PC-9 (cell line): ENCODE measurements at regions not wholly inside any gene's neighbourhood (a gene's known extent, or its start where the extent isn't known, plus 50 kb on each side); places are given as distances from the start of the nearest gene placed in this dataset.

Source experiments
- BruUV-seq: library from RNA; stranded (reverse); fragments of 400-500 nt; replicated peaks from 2 replicates; lab custom pipeline; 2021; lab: Mats Ljungman, UMichigan
- CTCF ChIA-PET: fragments of 300-600 bp; sonication (Branson Sonifier 250); formaldehyde crosslinking; loops from one replicate; lab custom pipeline; 2022; ENCODE audit warnings: antibody characterized with exemption; lab: Charles Lee
- POLR2A ChIA-PET: fragments of 300-600 bp; sonication (Branson Sonifier 250); formaldehyde crosslinking; loops from one replicate; lab custom pipeline; 2022; ENCODE audit warnings: antibody characterized with exemption; ENCODE audit not compliant: unreplicated experiment; lab: Charles Lee
- DNase-seq, 2 experiments: peaks; one replicate each; pipeline versions ENCODE4 v3.0.0 to v3.0.0-alpha.2; 2015 to 2022; ENCODE audit warnings: mixed read lengths in 1 of 2
- H2AFZ ChIP-seq: fragments of 200-600 bp; sonication (generic); 2 replicates; pipeline ENCODE4 v1.8.1; 2017; ENCODE audit warnings: antibody characterized with exemption
- H3F3A ChIP-seq: fragments of 200-600 bp; sonication (generic); 2 replicates; pipeline ENCODE4 v1.8.1; 2017; ENCODE audit warnings: antibody characterized with exemption, mild to moderate bottlenecking, low read depth; ENCODE audit not compliant: insufficient read depth
- H3K27ac ChIP-seq: fragments of 200-600 bp; sonication (generic); 2 replicates; pipeline ENCODE4 v1.6.1; 2016; ENCODE audit warnings: mixed run types
- H3K27me3 ChIP-seq: fragments of 200-600 bp; sonication (generic); 2 replicates; pipeline ENCODE4 v1.6.1; 2016; ENCODE audit warnings: low read depth, mixed run types; ENCODE audit not compliant: insufficient read depth
- H3K36me3 ChIP-seq: fragments of 200-600 bp; sonication (generic); 2 replicates; pipeline ENCODE4 v1.6.1; 2016; ENCODE audit warnings: low read depth, mixed run types
- H3K4me1 ChIP-seq: fragments of 200-600 bp; sonication (generic); replicated peaks from 2 replicates; pipeline ENCODE4 v1.6.1; 2016; ENCODE audit warnings: mixed run types; ENCODE audit not compliant: insufficient read depth
- H3K4me2 ChIP-seq: fragments of 200-600 bp; sonication (generic); 2 replicates; pipeline ENCODE4 v1.6.1; 2017; ENCODE audit warnings: mixed run types
- H3K4me3 ChIP-seq: fragments of 200-600 bp; sonication (generic); 2 replicates; pipeline ENCODE4 v1.6.1; 2016; ENCODE audit warnings: mixed run types
- H3K79me2 ChIP-seq: fragments of 200-600 bp; sonication (generic); 2 replicates; pipeline ENCODE4 v1.6.1; 2017; ENCODE audit warnings: low read depth, mixed run types
- H3K9me2 ChIP-seq: fragments of 200-600 bp; sonication (generic); 2 replicates; pipeline ENCODE4 v1.8.1; 2017; ENCODE audit warnings: mild to moderate bottlenecking; ENCODE audit not compliant: insufficient read depth
- H3K9me3 ChIP-seq: fragments of 200-600 bp; sonication (generic); 2 replicates; pipeline ENCODE4 v1.8.1; 2016; ENCODE audit warnings: low read depth; ENCODE audit not compliant: insufficient read depth
- H4K20me1 ChIP-seq: fragments of 200-600 bp; sonication (generic); 2 replicates; pipeline ENCODE4 v1.8.1; 2017; ENCODE audit not compliant: insufficient read depth
- EZH2 ChIP-seq: fragments of 200-600 bp; sonication (generic); IDR thresholded peaks from 2 replicates; pipeline ENCODE4 v1.8.0; 2017; ENCODE audit warnings: antibody characterized with exemption, low read depth
- intact Hi-C: fragments of 100-400 bp; cut with micrococcal nuclease; formaldehyde crosslinking; loops from one replicate; pipeline ENCODE4 v1.10.0; 2022; ENCODE audit not compliant: unreplicated experiment
- TF ChIP-seq, protein P1 (sequence below): fragments of 200-600 bp; sonication (generic); conservative IDR thresholded peaks from 2 replicates; pipeline ENCODE4 v1.6.1; 2017; ENCODE audit warnings: mixed run types, antibody characterized with exemption, mild to moderate bottlenecking, moderate library complexity

DNA sequence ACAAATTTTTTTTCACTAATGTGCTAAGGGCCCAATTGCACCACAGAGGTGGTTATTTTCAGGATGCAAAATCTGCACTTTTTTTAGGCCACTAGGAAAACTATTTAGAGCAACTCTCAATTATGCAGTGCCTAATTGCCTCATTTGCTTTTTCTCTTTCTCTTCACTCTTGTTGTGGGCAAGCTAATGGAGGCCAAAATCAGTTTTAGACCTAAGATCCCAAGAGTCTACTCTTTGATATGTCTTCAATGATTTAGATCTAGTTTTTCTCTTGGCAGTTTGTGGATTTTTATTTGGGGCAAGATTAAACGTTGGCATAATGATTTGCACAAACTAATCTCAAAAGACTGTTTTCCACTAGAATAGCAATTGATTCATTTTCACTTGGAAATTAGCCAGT is 1996.9 kb downstream of the LRRC4C start:
- CTCF ChIA-PET = no interaction called here

DNA sequence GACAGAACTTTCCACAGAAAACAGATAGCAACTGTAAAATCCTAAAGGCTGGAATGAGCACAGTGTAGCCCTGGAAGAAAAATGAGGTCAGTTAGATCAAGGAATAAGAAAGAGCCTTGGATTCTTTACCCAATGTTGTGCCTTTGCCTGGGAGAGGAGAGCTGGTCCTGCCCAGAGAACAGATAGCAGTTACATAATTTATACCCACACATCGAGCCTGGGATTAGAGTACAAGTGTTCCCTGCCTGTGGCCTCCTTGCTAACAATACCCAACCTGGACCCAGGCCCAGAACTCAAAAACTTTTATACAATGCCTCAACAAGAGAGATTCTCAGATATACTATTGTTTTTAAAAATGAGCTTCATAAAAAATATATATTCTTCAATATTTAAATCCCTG is 1998.4 kb downstream of the LRRC4C start:
- no TSS peak for BruUV-seq
- Histone ChIP-seq H3F3A (no peaks in the 10 kb centered on the region), H3K4me1 (no peaks in the 10 kb centered on the region), H2AFZ (no peak overlapping the region), H3K9me2 (no peaks in the 10 kb centered on the region), H3K27ac (no peak overlapping the region), H3K4me2 (no peak overlapping the region), H3K4me3 (no peak overlapping the region), H4K20me1 (no peaks in the 10 kb centered on the region), H3K9me3 (no peaks in the 10 kb centered on the region), H3K36me3 (no peaks in the 10 kb centered on the region), H3K79me2 (no peaks in the 10 kb centered on the region), H3K27me3 (no peaks in the 10 kb centered on the region)
- POLR2A ChIA-PET = no interaction called here
- DNase-seq = no peak
- CTCF ChIA-PET = no interaction called here
- TF ChIP-seq EZH2 = no peak
- TF ChIP-seq, protein P1, sequence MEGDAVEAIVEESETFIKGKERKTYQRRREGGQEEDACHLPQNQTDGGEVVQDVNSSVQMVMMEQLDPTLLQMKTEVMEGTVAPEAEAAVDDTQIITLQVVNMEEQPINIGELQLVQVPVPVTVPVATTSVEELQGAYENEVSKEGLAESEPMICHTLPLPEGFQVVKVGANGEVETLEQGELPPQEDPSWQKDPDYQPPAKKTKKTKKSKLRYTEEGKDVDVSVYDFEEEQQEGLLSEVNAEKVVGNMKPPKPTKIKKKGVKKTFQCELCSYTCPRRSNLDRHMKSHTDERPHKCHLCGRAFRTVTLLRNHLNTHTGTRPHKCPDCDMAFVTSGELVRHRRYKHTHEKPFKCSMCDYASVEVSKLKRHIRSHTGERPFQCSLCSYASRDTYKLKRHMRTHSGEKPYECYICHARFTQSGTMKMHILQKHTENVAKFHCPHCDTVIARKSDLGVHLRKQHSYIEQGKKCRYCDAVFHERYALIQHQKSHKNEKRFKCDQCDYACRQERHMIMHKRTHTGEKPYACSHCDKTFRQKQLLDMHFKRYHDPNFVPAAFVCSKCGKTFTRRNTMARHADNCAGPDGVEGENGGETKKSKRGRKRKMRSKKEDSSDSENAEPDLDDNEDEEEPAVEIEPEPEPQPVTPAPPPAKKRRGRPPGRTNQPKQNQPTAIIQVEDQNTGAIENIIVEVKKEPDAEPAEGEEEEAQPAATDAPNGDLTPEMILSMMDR = no peak
- intact Hi-C loops = no loop called here

More for the DNA sequence above, 1996.9 kb downstream of the LRRC4C start:
- TF ChIP-seq, protein P1 = no peak
- TF ChIP-seq EZH2 = no peak
- Histone ChIP-seq H3K4me3 (no peak overlapping the region), H3K36me3 (no peaks in the 10 kb centered on the region), H3K9me2 (no peaks in the 10 kb centered on the region), H3F3A (no peaks in the 10 kb centered on the region), H3K27me3 (no peaks in the 10 kb centered on the region), H3K27ac (no peak overlapping the region), H3K9me3 (no peaks in the 10 kb centered on the region), H3K4me2 (no peak overlapping the region), H3K79me2 (no peaks in the 10 kb centered on the region), H2AFZ (no peak overlapping the region), H4K20me1 (no peaks in the 10 kb centered on the region), H3K4me1 (no peaks in the 10 kb centered on the region)
- intact Hi-C loops = no loop called here
- no peak for DNase-seq
- POLR2A ChIA-PET = no interaction called here
- BruUV-seq = no TSS peak

DNA sequence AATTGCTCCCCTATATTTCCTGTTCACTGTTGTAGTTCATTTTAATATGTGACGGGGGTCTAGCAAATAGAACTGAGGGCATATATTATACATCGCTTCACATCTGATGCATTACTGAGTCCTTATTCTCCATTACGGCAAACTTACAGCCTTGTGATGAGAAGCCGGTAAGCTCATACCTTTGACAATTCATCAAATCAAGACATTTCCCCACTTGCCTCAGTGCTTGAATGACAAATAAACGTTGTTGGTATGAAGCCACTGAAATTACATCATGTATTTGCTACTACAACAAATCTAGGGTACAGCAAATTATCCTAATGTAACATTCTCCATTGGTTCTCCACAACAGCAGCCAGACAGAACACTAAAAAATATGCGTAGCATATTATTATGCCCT is 1999.8 kb downstream of the LRRC4C start:
- CTCF ChIA-PET = no interaction called here
- H3K9me3 ChIP-seq = no peaks in the 10 kb centered on the region
- no peaks in the 10 kb centered on the region for H3K27me3 ChIP-seq
- POLR2A ChIA-PET = no interaction called here
- H4K20me1 ChIP-seq = no peaks in the 10 kb centered on the region
- H3K36me3 ChIP-seq = no peaks in the 10 kb centered on the region
- intact Hi-C loops = no loop called here
- TF ChIP-seq, protein P1 = no peak
- TF ChIP-seq EZH2 = no peak
- no TSS peak for BruUV-seq
- H3K4me3 ChIP-seq = no peak overlapping the region
- no peak overlapping the region for H2AFZ ChIP-seq
- no peaks in the 10 kb centered on the region for H3K4me1 ChIP-seq
- H3K27ac ChIP-seq = no peak overlapping the region
- no peaks in the 10 kb centered on the region for H3F3A ChIP-seq
- H3K4me2 ChIP-seq = no peak overlapping the region
- no peaks in the 10 kb centered on the region for H3K79me2 ChIP-seq
- no peak for DNase-seq
- no peaks in the 10 kb centered on the region for H3K9me2 ChIP-seq
